Pons (tissue), 1 donor: ENCODE measurements at regions not wholly inside any gene's neighbourhood (a gene's known extent, or its start where the extent isn't known, plus 50 kb on each side); places are given as distances from the start of the nearest gene placed in this dataset.
"Not testable (repeated sequence)": the region's sequence is repeated elsewhere in the genome, so short reads cannot be mapped to it uniquely, and the experiment has no call there.

Experiments used
- DNase-seq: peaks from one replicate; pipeline ENCODE4 v3.0.0-alpha.2; 2016; ENCODE audit warnings: low spot score

DNA sequence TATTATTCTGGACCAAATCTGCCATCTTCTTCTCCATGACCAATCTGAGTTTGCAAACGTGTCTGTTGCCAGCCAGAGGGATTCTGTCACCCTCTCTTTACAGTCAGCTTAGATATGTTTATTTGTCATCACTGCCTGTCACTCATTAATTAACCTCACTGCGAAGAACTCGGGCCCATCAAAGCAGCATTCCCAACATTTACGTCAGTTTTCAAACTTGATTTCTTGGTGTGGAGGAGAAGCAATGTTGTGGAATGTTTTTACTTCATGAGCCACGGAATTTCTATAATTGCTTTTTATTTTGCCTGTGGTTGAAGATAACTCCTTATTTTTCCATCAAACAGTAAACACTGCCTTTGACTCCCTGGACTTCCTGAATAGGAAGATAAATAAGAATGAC is 91.8 kb upstream of the CNKSR3 start:
- DNase-seq = no peak

DNA sequence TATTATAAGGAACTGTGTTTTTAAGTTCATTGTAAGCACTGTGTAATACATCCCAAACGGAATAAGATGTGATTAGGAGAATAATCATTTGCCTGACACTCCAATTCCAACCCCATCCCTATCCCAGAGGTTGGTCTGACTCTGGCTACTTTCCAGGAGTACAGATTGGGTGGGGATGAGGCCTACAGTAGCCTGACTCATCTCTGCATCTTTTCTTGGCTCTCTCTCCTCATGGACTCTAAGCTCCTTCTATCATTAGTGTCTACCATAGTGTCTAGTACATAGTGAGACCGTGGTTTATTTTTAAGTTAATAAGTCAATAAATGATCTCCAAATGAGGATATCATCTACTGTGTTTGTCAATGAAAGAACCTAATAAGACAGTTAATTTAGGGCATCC is 92.2 kb upstream of the CNKSR3 start:
- DNase-seq = no peak

DNA sequence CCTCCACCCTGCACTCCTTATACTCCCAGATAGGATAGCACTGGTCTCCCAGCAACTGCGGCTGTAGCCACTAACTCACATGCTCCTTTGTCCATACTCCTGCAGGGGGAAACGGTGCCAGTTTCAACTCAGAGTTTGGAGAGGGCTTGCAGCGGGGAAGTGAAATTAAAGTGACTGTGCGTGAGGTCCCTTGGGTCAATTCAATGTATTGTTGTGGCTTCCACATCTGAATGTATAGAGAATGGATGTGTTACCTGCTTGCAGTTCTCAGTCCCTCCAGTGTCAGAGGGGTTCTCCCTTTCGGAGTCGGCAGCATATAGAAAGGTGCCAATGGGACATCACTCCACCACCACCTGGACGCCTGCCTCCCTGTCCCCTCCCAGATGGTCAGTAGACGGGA is 93.6 kb upstream of the CNKSR3 start:
- DNase-seq = no peak

DNA sequence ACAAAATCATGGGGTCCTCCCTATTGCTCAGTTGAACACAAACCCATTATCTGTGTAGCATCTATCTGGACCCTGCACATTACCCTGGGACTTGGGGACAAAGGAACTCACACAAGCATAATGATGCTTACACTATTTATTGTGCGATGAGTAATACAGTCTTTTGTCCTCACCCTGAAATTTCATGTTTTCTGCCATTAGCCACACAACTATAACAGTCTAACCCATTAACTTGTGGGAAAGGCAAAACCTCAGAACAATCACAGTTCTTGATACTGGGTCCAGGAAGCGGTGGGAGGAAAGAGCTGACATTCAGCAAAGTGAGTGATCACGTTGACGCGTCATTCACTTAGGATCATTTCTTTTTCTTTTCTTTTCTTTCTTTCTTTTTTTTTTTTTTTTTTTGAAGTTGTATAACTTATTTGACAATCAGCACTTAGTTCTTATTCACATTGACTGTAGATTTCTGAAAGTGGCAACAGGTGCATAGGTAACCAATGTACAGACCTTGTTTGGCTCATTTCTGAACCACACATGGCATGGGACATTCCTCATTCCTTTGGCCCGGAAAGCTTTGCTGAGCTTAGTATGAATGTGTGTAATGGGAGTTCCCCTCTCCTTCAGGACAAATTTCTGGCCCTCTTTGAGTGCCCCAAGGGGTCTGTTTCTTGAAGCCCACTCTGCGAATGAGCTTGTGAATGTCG is 94.8 kb upstream of the CNKSR3 start:
- DNase-seq = no peak

DNA sequence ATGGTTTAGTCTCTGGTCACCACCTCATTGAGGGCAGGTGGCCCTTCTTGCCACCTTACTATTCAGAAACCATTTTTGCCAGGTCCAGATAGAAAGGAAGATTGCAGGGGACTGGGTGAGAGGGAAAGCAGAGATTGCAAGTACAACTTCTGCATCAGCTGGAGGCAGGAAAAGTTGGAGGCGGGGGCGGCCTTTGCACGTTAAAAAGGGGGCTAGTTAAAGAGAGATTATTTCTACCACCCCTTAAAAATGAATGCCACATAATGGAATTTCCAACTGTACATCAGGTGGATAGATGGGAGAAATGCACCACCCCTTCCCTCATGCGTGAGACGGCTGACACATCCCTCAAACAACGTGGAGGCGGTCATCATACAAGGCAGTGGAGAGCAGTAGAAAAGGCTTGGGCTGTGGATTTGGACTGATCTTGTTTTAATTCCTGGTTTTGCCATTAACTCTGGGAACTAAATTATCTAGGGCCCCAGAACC is 95.4 kb upstream of the CNKSR3 start:
- no peak for DNase-seq

DNA sequence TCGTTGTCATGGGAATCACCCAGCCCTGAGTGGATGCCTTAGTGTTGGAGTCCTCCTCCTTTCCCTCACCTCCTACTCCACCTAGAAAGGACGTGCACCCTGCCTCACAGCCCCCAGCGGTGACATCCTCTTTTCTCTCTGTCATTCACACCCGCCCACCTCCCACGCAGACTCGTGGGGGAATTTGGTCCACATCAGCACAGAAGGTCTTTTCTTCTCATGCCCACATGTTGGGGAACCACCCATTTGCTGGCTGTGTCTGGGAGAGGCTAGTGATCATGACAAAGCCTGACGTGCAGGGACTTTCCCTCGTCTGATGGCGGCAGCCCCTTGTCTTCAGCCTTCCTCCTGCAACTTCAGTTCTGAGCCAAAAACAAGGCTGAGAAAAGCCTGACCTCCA is 96.0 kb upstream of the CNKSR3 start:
- DNase-seq = no peak

DNA sequence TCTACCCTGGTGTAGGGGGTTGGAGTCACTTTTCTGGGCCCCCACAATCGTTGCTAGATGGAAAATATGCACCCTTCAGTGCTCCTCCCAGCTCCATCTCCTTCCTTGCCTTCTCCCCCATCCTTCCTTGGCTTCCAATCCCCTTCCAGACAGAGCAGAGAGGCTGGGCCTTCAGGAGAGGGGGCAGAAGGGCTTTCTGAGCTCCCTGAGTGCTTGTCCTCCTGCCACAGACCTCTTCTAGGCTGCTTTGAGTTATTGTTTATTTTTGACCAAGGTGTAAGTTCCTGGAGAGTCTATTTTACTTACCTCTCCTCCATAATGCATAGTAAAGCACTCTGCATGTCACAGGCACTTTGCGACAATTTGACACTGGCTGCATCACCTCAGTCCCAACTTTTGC is 96.4 kb upstream of the CNKSR3 start:
- no peak for DNase-seq

DNA sequence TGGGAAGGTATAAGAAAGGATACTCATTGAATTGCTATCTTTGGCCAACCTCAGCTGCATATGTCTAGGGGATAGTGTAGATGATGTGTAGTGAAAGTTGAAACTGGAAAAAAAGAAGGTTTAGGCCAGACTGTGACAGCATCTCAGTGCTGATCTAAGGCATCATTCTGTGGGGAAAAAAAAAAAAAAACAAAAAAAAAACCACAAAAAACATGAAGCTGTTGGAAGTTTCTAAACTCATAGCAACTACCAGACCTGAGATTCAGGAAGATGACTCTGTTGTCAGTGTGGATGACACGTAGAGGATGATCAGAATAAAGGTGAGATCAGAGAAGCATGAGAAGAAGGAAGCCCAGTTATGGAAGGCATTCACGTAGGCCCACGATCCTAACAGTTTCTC is 100.8 kb upstream of the CNKSR3 start:
- DNase-seq = no peak

DNA sequence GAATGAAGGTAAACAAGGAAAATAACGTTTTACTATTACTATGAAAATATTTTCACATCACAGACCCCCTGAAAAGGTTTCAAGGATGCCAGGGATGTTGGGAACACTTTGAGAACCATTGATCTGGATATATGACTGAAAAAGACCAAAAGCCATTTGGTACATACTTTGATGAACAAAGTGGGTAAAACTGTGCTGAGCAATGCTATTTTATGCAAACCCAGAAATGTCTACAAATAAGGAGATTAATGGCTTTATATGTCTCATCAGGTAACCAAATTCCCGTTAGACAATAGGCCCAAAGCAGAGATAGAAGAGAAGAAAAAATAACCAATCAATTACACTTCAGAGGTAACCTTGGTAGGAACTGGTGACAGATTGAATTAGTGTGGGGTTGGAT is 101.4 kb upstream of the CNKSR3 start:
- no peak for DNase-seq

DNA sequence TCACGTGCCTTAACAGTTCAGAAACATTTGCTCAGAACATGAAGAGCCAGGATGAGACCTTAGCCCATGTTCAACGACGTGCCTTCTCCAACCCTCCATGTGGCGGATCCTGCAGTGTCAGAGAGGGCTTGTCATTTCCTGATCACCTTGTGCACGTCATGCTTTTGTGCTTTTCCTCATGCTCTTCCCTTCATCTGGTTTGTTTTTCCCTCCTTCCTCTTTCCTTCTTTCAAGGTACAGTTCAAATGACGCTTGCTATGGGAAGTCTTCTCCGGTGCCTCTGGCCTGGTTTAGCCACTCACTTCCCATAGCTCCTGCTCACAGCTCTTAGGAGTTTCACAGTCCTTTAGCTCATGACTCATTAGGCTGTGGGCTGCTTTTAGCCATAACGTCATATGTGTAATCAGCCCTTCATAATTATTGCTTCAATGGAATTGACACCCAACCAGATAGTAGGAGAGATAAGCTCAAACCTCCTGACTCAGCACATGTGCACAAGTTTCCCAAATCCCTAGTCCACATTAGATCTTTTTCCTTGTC is 102.7 kb upstream of the CNKSR3 start:
- DNase-seq = no peak

DNA sequence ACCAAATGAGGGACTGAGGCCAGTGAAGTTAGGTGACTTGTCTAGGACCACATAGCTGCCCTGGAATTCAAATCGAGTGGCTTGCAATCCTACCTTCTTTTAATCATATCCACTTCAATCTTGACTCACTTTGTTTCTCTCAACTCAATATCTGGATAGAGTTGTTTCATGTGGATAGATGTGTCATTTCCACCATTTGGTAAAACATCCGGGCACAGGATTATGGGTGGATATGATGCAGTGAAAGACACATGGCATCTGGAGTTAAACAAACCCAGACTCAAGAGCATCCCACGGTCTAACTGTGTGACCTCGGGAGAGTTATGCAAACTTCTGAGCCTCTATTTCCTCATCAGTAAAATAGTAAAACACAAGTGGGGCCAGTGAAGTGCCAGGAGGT is 103.6 kb upstream of the CNKSR3 start:
- DNase-seq = no peak

DNA sequence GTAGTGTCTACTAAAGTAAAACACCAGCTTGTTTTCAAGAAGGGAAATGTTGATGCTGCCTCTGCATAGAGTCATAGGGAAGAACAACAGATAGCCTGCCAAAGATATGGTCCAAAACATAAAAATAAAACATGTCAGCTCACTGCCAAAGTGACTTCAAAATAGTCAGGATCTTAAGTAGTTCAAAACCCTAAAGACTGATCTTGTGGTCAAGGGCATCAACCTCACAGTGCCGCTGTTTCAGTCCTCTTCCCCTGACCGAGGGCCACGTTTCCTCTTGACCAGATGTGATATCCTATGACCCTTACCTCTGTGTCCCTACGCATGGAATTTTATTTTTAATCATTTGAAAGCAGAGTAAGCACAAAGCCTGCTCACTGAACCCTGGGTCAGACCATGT is 104.2 kb upstream of the CNKSR3 start:
- no peak for DNase-seq

DNA sequence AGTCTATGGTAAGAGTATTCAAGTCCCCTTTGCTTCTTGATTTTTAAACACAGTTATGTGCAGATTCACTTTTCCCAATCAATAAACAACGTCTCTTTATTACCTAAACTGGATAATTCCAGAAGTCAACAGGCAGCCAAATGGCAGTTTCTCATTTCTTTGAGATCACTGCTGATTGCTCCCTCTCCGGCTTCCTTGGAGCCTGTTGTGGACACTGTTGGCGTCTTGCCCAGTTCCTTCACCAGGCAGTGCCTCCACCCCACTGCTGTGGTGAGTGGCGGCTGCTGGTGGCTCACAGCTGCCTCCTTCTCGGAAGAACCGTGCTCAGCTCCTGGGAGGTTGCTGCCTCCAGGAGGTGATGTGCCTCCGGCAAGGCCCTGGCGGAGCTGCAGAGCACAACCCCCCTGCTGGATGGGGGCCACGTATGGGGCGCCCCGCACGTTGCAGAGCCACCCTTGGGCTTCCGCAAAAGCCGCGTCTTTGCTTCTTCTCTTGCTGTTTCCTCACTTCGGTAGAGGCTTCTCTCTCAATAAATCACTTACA is 105.1 kb upstream of the CNKSR3 start:
- DNase-seq = peak; percentile 26

DNA sequence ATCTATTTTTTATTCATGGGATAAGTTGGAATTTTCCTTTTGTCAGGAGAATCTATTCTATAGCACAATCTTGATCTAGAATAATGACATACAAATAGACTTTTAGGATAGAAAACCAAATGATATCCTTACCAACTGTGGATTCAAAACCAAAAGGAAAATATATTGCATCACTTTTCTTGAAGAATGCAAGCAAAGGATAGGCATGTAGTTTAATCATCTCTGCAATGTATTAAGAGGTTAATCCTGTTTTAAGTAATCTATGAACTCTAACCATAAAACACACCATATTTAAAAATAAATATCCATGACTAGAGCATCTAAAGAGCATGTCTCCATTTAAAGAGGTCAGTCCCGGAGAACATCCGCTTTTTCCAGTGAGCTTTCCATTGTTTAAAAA is 106.7 kb upstream of the CNKSR3 start:
- DNase-seq = no peak

DNA sequence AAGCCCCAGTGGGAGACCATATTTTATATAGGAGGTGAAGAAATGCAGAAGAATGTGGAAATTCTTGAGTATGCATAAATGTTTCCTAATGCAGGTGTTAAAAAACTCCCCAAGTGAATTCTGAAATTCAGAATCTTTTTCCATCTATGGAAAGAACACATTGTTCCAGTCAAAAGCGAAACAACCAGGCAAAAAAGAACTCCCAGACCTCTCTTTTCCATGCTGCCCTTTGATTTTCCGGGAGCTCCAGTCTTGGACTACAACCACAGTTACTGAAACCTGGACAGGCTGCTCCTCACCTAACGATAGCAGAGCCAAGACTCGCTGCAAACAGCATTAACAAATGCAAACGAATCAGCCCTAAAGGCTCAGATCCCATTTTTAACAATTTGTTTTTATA is 108.7 kb upstream of the CNKSR3 start:
- no peak for DNase-seq

DNA sequence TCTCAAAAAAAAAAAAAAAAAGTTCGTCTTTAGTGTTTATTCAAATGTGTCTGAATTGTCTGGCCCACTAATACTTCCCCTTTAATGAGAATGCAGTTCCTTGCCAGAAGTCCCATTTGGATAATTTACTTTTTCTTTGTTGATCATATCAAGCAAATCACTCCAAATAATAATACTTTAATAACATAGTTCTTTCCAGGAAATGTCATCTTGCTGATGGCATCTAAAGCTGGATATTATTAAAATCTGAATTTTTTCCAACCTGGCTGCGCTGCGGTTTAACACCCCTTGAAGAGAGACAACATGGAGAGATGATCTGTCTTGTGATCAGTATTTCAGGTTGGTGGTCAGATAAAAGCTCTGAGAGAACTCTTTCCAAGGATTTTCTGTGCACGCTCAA is 111.2 kb upstream of the CNKSR3 start:
- DNase-seq = no peak

DNA sequence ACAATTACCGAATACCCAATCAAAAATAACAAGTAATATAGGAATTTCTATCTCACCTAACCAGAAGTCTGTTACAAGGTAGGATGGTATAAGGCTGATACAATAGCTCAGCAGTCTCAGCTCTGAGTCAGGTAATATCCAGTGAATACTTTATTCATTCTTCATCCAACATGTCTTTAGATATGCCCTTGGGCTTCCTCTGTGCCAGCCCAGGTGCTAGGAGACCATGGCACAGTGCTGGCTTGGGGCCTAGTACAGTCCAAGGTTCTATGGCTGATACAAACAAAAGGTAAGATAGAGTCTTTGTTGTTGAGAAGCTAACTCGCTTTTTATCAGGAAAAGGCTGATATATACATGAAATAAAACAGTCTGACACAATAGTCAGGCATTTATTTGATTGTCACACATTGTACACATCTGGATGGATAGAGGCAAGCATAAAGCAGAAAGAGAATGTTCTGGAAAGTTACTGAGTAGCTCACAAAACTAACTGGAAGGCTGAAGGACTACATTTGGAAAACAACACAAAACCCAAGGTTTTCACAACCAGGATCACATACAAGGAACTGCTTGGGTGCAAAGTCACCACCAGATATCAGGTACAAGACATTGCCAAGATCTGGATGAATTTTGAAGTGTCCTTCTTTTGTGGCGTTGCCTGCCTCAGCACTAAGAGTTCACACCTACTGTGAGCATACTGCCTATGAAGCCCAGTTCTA is 110.4 kb upstream of the SCAF8 start:
- no peak for DNase-seq

DNA sequence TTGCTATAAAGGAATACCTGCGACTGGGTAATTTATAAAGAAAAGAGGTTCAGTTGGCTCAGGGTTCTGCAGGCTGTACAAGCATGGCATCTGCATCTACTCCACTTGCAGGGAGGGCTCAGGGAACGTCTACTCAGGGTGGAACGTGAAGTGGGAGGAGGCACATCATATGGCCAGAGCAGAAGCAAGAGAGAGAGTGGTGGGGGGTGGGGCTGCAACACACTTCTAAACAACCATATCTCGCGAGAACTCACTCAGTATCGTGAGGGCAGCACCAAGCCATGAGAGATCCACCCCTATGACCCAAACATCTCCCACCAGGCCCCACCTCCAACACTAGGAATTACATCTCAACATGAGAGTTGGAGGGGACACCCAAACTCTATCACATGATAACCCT is 109.8 kb upstream of the SCAF8 start:
- no peak for DNase-seq

DNA sequence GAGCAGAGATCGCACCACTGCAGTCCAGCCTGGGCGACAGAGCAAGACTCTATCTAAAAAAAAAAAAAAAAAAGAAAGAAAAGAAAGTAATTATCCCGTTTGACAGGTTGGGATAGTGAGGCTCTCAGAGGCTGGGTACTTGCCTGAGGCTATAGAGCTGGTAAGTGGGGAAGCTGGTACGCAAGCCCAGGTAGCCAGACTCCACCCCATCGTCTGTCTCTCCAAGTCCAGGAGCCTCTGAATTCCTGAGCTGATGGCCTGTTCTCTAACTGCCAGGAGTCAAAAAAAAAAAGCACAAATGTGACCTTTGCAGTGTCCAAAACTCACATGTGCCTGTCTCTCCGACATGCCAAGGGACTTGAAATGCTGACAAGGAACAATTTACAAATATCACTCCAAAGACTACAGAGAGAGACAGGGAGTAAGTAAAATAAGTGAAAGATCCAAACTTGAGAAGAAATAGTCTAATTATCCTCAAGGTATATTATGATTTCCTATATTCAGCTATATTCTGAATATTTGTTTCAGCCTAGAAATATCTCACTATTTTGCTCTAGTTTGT is 109.1 kb upstream of the SCAF8 start:
- no peak for DNase-seq

DNA sequence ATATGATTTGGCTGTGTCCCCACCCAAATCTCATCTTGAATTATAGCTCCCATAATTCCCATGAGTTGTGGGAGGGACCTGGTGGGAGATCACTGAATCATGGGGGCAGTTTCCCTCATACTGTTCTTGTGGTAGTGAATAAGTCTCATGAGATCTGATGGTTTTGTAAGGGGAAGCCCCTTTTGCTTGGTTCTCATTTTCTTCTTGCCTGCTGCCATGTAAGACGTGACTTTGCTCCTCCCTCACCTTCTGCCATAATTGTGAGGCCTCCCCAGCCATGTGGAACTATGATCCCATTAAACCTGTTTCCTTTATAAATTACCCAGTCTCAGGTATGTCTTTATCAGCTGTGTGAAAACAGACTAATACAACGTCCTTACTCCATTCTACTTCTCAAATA is 108.5 kb upstream of the SCAF8 start:
- DNase-seq = not testable (repeated sequence)

DNA sequence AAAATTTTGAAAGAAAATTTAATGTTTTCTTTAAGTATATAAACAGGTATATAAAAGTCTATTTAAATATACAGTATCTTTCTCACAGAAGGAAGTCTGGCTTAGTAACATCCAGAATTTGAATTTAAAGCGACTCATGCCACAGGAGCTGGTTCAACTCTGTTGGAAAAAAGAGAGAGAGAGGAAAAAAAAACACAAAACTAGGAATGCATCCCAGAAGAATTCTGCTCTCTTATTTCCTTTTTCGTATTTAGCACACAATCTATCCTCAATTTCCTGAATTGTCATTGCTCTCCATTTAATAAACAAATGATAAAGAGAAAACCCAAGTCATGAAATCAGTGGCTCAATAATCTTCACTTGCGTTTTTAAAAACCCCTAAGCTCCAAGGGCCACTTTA is 107.5 kb upstream of the SCAF8 start:
- DNase-seq = no peak

DNA sequence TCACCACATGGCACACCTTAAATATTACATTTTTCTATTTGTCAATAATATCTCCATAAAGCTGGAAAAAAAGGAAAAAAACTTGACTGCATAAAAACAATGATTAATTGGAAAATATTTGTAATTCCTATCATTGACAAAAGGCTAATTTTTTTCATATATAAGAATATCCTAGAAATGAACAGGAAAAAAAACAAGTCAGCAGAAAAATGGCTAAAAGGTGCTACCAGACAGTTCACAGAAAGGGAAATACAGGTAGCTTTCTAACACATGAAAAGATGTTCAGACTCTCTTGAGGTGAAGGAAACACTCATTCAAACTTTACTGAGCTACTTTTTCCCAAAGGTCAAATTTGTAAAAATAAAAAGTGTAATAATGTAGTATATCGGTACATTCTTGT is 104.1 kb upstream of the SCAF8 start:
- no peak for DNase-seq

DNA sequence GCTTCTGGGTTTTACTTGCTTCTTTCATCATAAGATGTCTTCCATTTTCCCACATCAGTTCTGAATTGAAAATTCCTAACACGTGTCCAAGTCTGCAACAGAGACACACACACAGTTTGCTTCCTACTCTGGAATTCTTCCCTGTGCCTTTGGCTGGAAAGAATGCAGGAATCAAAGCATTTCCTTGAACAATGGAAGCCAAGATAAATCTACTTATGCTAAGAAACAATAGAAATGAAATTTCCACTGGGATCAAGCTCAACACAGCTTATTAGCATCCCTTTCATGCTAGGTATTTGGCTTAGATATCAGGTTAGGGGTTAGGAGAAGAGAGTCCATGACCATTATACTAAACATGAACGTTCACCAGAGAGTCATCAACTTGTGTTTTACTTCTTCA is 101.1 kb upstream of the SCAF8 start:
- DNase-seq = no peak
